ENCODE measurements at regions not wholly inside any gene's neighbourhood (a gene's known extent, or its start where the extent isn't known, plus 50 kb on each side); places are given as distances from the start of the nearest gene placed in this dataset.

- Histone ChIP-seq H3K27me3 (ENCODE audit: control insufficient read depth, insufficient read depth, low read length) (no peaks in the 10 kb centered on the region), H3K36me3 (ENCODE audit: control insufficient read depth, insufficient read depth, low read length) (no peaks in the 10 kb centered on the region), H3K4me3 (ENCODE audit: low read depth, low read length) (no peak overlapping the region)
- no peak for DNase-seq (ENCODE audit: low read depth)
- FAIRE-seq = no peak
- TF ChIP-seq CTCF (IDR thresholded peaks at IDR 0.05; ENCODE audit: insufficient read depth, low read length, severe bottlenecking) = no peak
Measured at GRCh38 chr4:155570661-155571060, 96.0 kb upstream of the GUCY1A1 start.

- no peak for DNase-seq (ENCODE audit: low read depth)
- Histone ChIP-seq H3K27me3 (ENCODE audit: control insufficient read depth, insufficient read depth, low read length) (no peaks in the 10 kb centered on the region), H3K4me3 (ENCODE audit: low read depth, low read length) (no peak overlapping the region), H3K36me3 (ENCODE audit: control insufficient read depth, insufficient read depth, low read length) (no peaks in the 10 kb centered on the region)
- FAIRE-seq = no peak
- no peak for TF ChIP-seq CTCF (IDR thresholded peaks at IDR 0.05; ENCODE audit: insufficient read depth, low read length, severe bottlenecking)
Measured at GRCh38 chr4:155569960-155570515, 96.6 kb upstream of the GUCY1A1 start.

DNA sequence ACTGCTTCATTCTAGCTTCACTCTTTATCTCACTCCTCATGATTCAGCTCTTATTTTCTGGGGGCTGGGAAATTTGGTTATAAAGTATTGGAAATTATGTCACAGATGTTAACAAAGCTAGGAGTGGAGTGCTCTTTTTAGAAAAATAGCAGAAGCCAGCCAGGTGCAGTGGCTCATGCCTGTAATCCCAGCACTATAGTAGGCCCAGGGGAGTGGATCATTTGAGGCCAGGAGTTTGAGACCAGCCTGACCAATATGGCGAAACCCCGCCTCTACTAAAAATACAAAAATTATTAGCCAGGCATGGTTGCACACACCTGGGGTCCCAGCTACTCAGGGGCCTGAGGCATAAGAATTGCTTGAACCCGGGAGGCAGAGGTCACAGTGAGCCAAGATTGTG, 97.2 kb upstream of the GUCY1A1 start:
- no peaks in the 10 kb centered on the region for H3K27me3 ChIP-seq (ENCODE audit: control insufficient read depth, insufficient read depth, low read length)
- no peak for FAIRE-seq
- H3K4me3 ChIP-seq (ENCODE audit: low read depth, low read length) = no peak overlapping the region
- TF ChIP-seq CTCF (IDR thresholded peaks at IDR 0.05; ENCODE audit: insufficient read depth, low read length, severe bottlenecking) = no peak
- no peak for DNase-seq (ENCODE audit: low read depth)
- H3K36me3 ChIP-seq (ENCODE audit: control insufficient read depth, insufficient read depth, low read length) = no peaks in the 10 kb centered on the region

DNA sequence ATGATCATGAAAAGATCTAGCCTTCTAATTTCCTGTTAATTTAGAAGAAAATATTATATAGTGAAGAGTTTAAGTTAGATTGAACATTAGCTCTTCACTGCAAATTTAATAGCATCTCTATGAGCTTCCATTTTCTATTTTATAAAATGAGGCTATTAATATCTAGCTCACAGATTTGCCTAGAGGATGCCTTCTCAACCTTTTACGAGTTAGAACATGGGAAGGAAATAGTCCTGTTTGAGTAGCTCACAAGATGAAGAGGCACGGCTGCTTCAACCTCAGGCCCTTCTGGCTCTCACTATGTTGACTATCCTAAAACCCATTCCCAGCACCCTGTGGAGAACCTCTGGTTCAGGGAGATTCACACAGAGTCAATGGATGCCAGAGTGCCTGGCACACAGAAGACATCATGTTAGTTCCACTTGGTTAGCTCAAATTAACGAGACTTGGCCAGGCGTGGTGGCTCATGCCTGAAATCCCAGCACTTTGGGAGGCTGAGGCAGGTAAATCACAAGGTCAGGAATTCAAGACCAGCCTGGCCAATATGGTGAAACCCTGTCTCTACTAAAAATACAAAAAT, 97.9 kb upstream of the GUCY1A1 start:
- H3K27me3 ChIP-seq (ENCODE audit: control insufficient read depth, insufficient read depth, low read length) = no peaks in the 10 kb centered on the region
- no peak overlapping the region for H3K4me3 ChIP-seq (ENCODE audit: low read depth, low read length)
- TF ChIP-seq CTCF (IDR thresholded peaks at IDR 0.05; ENCODE audit: insufficient read depth, low read length, severe bottlenecking) = no peak
- no peak for DNase-seq (ENCODE audit: low read depth)
- FAIRE-seq = no peak
- no peaks in the 10 kb centered on the region for H3K36me3 ChIP-seq (ENCODE audit: control insufficient read depth, insufficient read depth, low read length)

DNA sequence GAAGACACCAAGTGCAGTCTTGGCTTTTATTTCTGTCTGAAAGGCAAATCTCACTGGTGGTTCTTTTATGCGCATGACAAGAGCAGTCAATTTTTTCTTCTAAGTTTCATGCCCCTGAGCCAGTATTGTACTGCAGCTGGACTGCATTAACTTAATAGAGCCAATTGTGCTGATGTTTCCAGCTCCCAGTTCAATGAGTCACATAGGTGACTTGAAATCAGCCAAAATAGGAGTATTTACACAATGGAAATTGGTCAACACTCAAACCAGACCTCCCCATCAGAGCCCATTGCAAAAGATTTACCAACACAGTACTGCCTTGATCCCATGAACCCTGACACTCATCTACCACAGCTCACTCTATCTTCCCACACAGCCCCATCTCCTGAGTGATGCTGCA, 100.3 kb upstream of the GUCY1A1 start:
- Histone ChIP-seq H3K27me3 (ENCODE audit: control insufficient read depth, insufficient read depth, low read length) (no peaks in the 10 kb centered on the region), H3K36me3 (ENCODE audit: control insufficient read depth, insufficient read depth, low read length) (no peaks in the 10 kb centered on the region), H3K4me3 (ENCODE audit: low read depth, low read length) (no peak overlapping the region)
- no peak for FAIRE-seq
- no peak for TF ChIP-seq CTCF (IDR thresholded peaks at IDR 0.05; ENCODE audit: insufficient read depth, low read length, severe bottlenecking)
- DNase-seq (ENCODE audit: low read depth) = peak; percentile 31

- FAIRE-seq (no peak), DNase-seq (ENCODE audit: low read depth) (no peak)
- Histone ChIP-seq H3K36me3 (ENCODE audit: control insufficient read depth, insufficient read depth, low read length) (no peaks in the 10 kb centered on the region), H3K27me3 (ENCODE audit: control insufficient read depth, insufficient read depth, low read length) (no peaks in the 10 kb centered on the region), H3K4me3 (ENCODE audit: low read depth, low read length) (no peak overlapping the region)
- TF ChIP-seq CTCF (IDR thresholded peaks at IDR 0.05; ENCODE audit: insufficient read depth, low read length, severe bottlenecking) = no peak
Measured at GRCh38 chr4:155565776-155566175, 100.9 kb upstream of the GUCY1A1 start.
